AG04450 (cell line): ENCODE measurements at regions not wholly inside any gene's neighbourhood (a gene's known extent, or its start where the extent isn't known, plus 50 kb on each side); places are given as distances from the start of the nearest gene placed in this dataset.

Experiments used
- CTCF ChIA-PET: fragments of 300-600, 350-600 bp; formaldehyde crosslinking; extraction: SDS; loops from one replicate; lab custom pipeline; 2022; ENCODE audit warnings: antibody characterized with exemption, inconsistent platforms; lab: Charles Lee
- POLR2A ChIA-PET: fragments of 350-600 bp; formaldehyde crosslinking; extraction: SDS; loops from one replicate; lab custom pipeline; 2021; ENCODE audit warnings: antibody characterized with exemption, inconsistent platforms; lab: Yijun Ruan, JAX
- DNase-seq: peaks from one replicate; pipeline ENCODE4 v3.0.0-alpha.2; 2011; ENCODE audit warnings: low read depth, low spot score
- H3K27ac ChIP-seq: one replicate; pipeline ENCODE4 v1.5.1; 2012; ENCODE audit warnings: low read depth, low read length, control low read depth
- H3K27me3 ChIP-seq: one replicate; pipeline ENCODE4 v1.6.0; 2012; ENCODE audit warnings: low read length; ENCODE audit not compliant: control insufficient read depth, insufficient read depth
- H3K4me3 ChIP-seq: 2 replicates; pipeline ENCODE4 v1.5.1; 2011; ENCODE audit warnings: mild to moderate bottlenecking, low read depth, low read length, control low read depth
- H3K9me3 ChIP-seq: 2 replicates; pipeline ENCODE4 v1.5.1; 2012; ENCODE audit warnings: low read length; ENCODE audit not compliant: control insufficient read depth, insufficient read depth
- TF ChIP-seq, protein P1 (sequence below): IDR thresholded peaks from 2 replicates; pipeline ENCODE4 v1.5.1; 2011; ENCODE audit warnings: low read depth, low read length, control low read depth, inconsistent platforms

- no peak for DNase-seq
- ChIA-PET POLR2A (no interaction called here), CTCF (no interaction called here)
- TF ChIP-seq, protein P1, sequence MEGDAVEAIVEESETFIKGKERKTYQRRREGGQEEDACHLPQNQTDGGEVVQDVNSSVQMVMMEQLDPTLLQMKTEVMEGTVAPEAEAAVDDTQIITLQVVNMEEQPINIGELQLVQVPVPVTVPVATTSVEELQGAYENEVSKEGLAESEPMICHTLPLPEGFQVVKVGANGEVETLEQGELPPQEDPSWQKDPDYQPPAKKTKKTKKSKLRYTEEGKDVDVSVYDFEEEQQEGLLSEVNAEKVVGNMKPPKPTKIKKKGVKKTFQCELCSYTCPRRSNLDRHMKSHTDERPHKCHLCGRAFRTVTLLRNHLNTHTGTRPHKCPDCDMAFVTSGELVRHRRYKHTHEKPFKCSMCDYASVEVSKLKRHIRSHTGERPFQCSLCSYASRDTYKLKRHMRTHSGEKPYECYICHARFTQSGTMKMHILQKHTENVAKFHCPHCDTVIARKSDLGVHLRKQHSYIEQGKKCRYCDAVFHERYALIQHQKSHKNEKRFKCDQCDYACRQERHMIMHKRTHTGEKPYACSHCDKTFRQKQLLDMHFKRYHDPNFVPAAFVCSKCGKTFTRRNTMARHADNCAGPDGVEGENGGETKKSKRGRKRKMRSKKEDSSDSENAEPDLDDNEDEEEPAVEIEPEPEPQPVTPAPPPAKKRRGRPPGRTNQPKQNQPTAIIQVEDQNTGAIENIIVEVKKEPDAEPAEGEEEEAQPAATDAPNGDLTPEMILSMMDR = no peak
- Histone ChIP-seq H3K9me3 (peaks cover 12% of the 10 kb centered on the region), H3K27ac (no peak overlapping the region), H3K27me3 (peaks cover 31% of the 10 kb centered on the region), H3K4me3 (no peak overlapping the region)
These were observed 97.0 kb downstream of the MICALL2 start for GRCh38 chr7:1362301-1362700.

DNA sequence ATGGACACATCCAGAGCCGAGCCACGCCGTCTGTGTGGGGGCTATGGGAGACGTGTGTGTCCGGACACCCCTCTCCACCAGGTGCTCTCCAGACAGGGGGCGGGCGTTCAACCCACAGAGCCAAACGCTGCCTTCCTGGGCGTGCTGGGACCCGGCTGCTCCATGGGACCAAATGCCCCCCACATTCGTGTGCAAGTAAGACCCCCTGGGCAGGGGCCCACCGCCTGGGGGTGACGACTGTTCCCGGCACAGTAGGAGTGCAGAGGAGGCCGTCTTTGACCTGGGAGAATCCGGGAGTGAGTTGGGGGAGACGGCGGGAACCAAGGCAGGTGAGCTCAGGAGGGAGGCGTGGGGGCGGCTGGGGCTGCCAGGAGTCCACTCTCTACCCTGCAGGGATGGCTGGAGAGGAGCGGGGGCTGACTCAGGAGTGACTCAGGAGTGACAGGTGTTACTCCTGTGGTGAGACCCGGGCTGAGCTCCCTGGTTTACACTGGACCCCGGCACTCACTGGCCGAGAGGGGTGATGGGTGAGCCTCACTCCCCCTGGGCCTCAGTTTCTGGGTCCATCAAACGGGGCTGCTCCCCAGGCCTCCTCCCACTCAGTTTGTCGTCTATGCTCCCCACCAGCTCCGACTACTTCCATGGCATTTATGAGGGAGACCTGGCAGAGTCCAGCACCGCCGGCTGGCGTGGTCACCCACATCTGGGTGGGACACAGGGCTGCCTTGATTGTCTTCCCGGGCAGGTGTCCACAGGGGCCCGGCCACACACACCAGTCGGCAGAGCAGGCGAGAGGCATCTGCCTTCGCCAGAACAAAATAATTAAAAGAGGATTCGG is 95.0 kb downstream of the MICALL2 start:
- TF ChIP-seq, protein P1 = no peak
- POLR2A ChIA-PET = no interaction called here
- peaks cover 12% of the 10 kb centered on the region for H3K9me3 ChIP-seq
- DNase-seq = no peak
- no peak overlapping the region for H3K4me3 ChIP-seq
- H3K27me3 ChIP-seq = peaks cover 47% of the 10 kb centered on the region
- no peak overlapping the region for H3K27ac ChIP-seq
- CTCF ChIA-PET = no interaction called here

DNA sequence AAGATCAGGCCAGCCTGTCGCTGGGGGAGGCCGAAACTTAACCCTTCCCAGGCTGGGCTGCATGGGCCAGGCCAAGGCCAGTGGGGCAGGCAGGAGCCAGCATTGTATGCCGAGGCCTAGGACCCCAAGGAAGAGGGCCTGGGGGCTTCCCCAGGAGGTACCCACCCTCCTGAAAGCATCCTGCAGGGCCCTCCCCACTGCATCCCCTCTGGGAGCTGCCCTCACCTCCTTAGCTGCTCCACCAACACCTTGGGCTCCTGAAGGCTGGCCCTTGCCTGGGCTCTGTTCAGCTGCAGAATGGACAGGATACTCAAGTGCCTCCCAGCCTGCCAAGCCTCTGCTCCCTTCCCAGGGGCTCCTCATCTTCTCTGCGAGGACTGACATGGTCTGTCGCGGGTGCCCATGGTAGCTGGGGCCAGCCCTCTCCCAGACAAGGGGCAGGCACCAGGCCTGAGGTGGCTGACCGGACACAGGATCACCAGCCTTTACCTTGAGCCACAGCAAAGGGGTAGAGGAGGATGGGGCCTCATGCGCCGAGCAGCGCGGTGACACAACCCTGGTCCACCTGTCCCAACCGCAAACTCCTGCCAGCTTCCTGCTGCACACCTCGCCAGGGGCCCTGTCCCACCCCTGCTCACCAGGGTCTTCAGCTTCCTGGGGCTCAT is 94.2 kb downstream of the MICALL2 start:
- POLR2A ChIA-PET = no interaction called here
- peaks cover 51% of the 10 kb centered on the region for H3K27me3 ChIP-seq
- H3K4me3 ChIP-seq = no peak overlapping the region
- peaks cover 10% of the 10 kb centered on the region for H3K9me3 ChIP-seq
- CTCF ChIA-PET = no interaction called here
- DNase-seq = no peak
- TF ChIP-seq, protein P1 = no peak
- H3K27ac ChIP-seq = no peak overlapping the region

DNA sequence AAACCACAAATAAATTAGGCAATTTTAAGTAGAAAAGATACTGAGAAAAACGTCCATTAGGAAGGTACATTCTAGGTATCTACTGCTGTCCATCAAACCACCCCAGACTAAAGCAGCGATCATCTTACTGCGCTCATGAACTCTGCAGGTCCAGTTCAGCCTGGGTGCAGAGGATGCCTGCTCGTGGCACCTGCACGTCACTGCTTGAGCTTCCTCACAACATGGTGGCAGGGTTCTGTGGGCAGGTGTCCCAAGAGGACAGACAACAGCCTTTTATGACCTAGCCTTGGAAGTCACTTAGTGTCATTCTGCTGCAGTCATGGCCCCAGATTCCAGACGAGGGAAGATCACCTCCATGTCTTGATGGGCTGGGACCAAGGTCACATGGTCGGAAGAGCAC is 93.4 kb downstream of the MICALL2 start:
- Histone ChIP-seq H3K27ac (no peak overlapping the region), H3K9me3 (peaks cover 5% of the 10 kb centered on the region), H3K4me3 (no peak overlapping the region), H3K27me3 (peaks cover 59% of the 10 kb centered on the region)
- TF ChIP-seq, protein P1 = no peak
- CTCF ChIA-PET = no interaction called here
- POLR2A ChIA-PET = no interaction called here
- DNase-seq = no peak

GRCh38 chr7:1366801-1367405 is 92.4 kb downstream of the MICALL2 start:
- Histone ChIP-seq H3K27ac (no peak overlapping the region), H3K27me3 (peaks cover 63% of the 10 kb centered on the region), H3K4me3 (no peak overlapping the region), H3K9me3 (peaks cover 5% of the 10 kb centered on the region)
- ChIA-PET CTCF (no interaction called here), POLR2A (no interaction called here)
- TF ChIP-seq, protein P1 = no peak
- DNase-seq = no peak
